Left lung (tissue), 4 donors: ENCODE measurements at regions not wholly inside any gene's neighbourhood (a gene's known extent, or its start where the extent isn't known, plus 50 kb on each side); places are given as distances from the start of the nearest gene placed in this dataset.
A peak's percentile ranks its signal among the peaks of the same experiment; 100 is the strongest.

Source experiments
- ATAC-seq: fragments of 200-7000 bp; cut with Tn5 transposase; one replicate; pipeline ENCODE4 v1.9.1; 2020; ENCODE audit warnings: moderate library complexity
- DNase-seq, 4 donors: peaks; one replicate each; pipeline ENCODE4 v3.0.0-alpha.2; 2013 to 2020
- H3K27ac ChIP-seq, 2 donors: fragments of 200-600 bp; sonication (generic) in 1 of 2; one replicate each; pipeline versions ENCODE4 v1.5.0 to v1.8.0; 2020 to 2021
- H3K27me3 ChIP-seq, 2 donors: fragments of 200-600 bp; sonication (generic) in 1 of 2; one replicate each; pipeline versions ENCODE4 v1.5.0 to v1.8.0; 2020 to 2021
- H3K36me3 ChIP-seq, 2 donors: fragments of 200-600 bp; sonication (generic) in 1 of 2; one replicate each; pipeline versions ENCODE4 v1.5.0 to v1.8.0; 2020 to 2021
- H3K4me1 ChIP-seq, 2 donors: fragments of 200-600 bp; one replicate each; pipeline ENCODE4 v1.8.0; 2021
- H3K4me3 ChIP-seq, 2 donors: fragments of 200-600 bp; sonication (generic) in 1 of 2; one replicate each; pipeline versions ENCODE4 v1.5.0 to v1.8.0; 2020 to 2021; ENCODE audit warnings: mild to moderate bottlenecking in 1 of 2
- H3K9me3 ChIP-seq, 2 donors: fragments of 200-600 bp; sonication (generic) in 1 of 2; one replicate each; pipeline versions ENCODE4 v1.5.0 to v1.8.0; 2020 to 2021
- CTCF ChIP-seq, 2 donors: fragments of 200-600 bp; sonication (generic) in 1 of 2; IDR thresholded peaks; one replicate each; pipeline versions ENCODE4 v1.5.0 to v1.8.0; 2021; ENCODE audit warnings: antibody characterized with exemption in 2 of 2
- intact Hi-C, 2 donors: fragments of 100-400 bp; cut with DNase I; formaldehyde crosslinking; loops; one replicate each; pipeline versions ENCODE4 v1.11.2 to v1.14.2; 2022
- donor health status: DM: no; HTN: yes; CAD: no.
- donor health status: DM: no; HTN: no; CAD: no.

- intact Hi-C loops = no loop called here
Observed at GRCh38 chr18:41751652-41752051, 203.4 kb upstream of the PIK3C3 start.

GRCh38 chr18:41751161-41751560 lies 203.9 kb upstream of the PIK3C3 start:
- TF ChIP-seq CTCF (IDR thresholded peaks at IDR 0.05) = no peak
- H3K27me3 ChIP-seq = no peaks in the 10 kb centered on the region
- no peak overlapping the region for H3K4me3 ChIP-seq
- intact Hi-C loops = no loop called here
- no peak overlapping the region for H3K27ac ChIP-seq
- H3K36me3 ChIP-seq = no peaks in the 10 kb centered on the region
- no peaks in the 10 kb centered on the region for H3K4me1 ChIP-seq
- H3K9me3 ChIP-seq = no peaks in the 10 kb centered on the region
- DNase-seq (no peak), ATAC-seq (no peak)

More at GRCh38 chr18:41751652-41752051, 203.4 kb upstream of the PIK3C3 start:
- no peak overlapping the region for H3K4me3 ChIP-seq
- no peaks in the 10 kb centered on the region for H3K9me3 ChIP-seq
- no peaks in the 10 kb centered on the region for H3K27me3 ChIP-seq
- DNase-seq (no peak), ATAC-seq (no peak)
- H3K27ac ChIP-seq = no peak overlapping the region
- no peak for TF ChIP-seq CTCF (IDR thresholded peaks at IDR 0.05)
- no peaks in the 10 kb centered on the region for H3K36me3 ChIP-seq
- no peaks in the 10 kb centered on the region for H3K4me1 ChIP-seq

GRCh38 chr18:41747723-41748242 lies 207.3 kb upstream of the PIK3C3 start:
- ATAC-seq (no peak), DNase-seq (no peak)
- no peak overlapping the region for H3K27ac ChIP-seq
- no peaks in the 10 kb centered on the region for H3K36me3 ChIP-seq
- H3K9me3 ChIP-seq = no peaks in the 10 kb centered on the region
- no peaks in the 10 kb centered on the region for H3K27me3 ChIP-seq
- intact Hi-C loops = no loop called here
- no peaks in the 10 kb centered on the region for H3K4me1 ChIP-seq
- H3K4me3 ChIP-seq = no peak overlapping the region
- no peak for TF ChIP-seq CTCF (IDR thresholded peaks at IDR 0.05)

- Histone ChIP-seq H3K36me3 (no peaks in the 10 kb centered on the region), H3K4me1 (no peaks in the 10 kb centered on the region), H3K4me3 (no peak overlapping the region), H3K9me3 (no peaks in the 10 kb centered on the region), H3K27ac (no peak overlapping the region), H3K27me3 (no peaks in the 10 kb centered on the region)
- intact Hi-C loops = no loop called here
- peak; percentile 17 to 19 for TF ChIP-seq CTCF (IDR thresholded peaks at IDR 0.05)
- ATAC-seq = peak; percentile 89
- peak in 3 of 4 donors; percentile 33 to 67 (median 52) for DNase-seq
Observed at GRCh38 chr18:41745166-41746049, 209.6 kb upstream of the PIK3C3 start.

GRCh38 chr18:41744421-41745030 lies 210.5 kb upstream of the PIK3C3 start:
- Histone ChIP-seq H3K4me3 (no peak overlapping the region), H3K36me3 (no peaks in the 10 kb centered on the region), H3K27ac (no peak overlapping the region), H3K27me3 (no peaks in the 10 kb centered on the region), H3K9me3 (no peaks in the 10 kb centered on the region), H3K4me1 (no peaks in the 10 kb centered on the region)
- intact Hi-C loops = no loop called here
- TF ChIP-seq CTCF (IDR thresholded peaks at IDR 0.05) = no peak
- no peak for ATAC-seq
- DNase-seq = no peak
